Right atrium auricular region (tissue), 2 donors: ENCODE measurements at regions not wholly inside any gene's neighbourhood (a gene's known extent, or its start where the extent isn't known, plus 50 kb on each side); places are given as distances from the start of the nearest gene placed in this dataset.

Experiments
- DNase-seq: peaks from one replicate; pipeline ENCODE4 v3.0.0-alpha.2; 2019; ENCODE audit warnings: low spot score
- H3K27ac ChIP-seq, 2 donors: fragments of 200-600 bp; sonication (generic); 1 replicate in 1 of 2; 2 replicates in 1 of 2; pipeline ENCODE4 v1.5.1; 2016 to 2019
- H3K27me3 ChIP-seq, 2 donors: fragments of 200-600 bp; sonication (generic); one replicate each; pipeline versions ENCODE4 v1.5.1 to v1.6.0; 2017 to 2019
- H3K36me3 ChIP-seq: fragments of 200-600 bp; sonication (generic); one replicate; pipeline ENCODE4 v1.5.1; 2016
- H3K4me1 ChIP-seq, 2 donors: fragments of 200-600 bp; sonication (generic); one replicate each; pipeline versions ENCODE4 v1.5.1 to v1.6.0; 2017 to 2019
- H3K4me3 ChIP-seq, 2 donors: fragments of 200-600 bp; sonication (generic); 1 replicate in 1 of 2; 2 replicates in 1 of 2; pipeline ENCODE4 v1.5.1; 2017 to 2019; ENCODE audit warnings: mild to moderate bottlenecking in 1 of 2, moderate library complexity in 1 of 2
- H3K9me3 ChIP-seq, 2 donors: fragments of 200-600 bp; sonication (generic); one replicate each; pipeline ENCODE4 v1.5.1; 2019
- CTCF ChIP-seq, 2 donors: fragments of 200-600 bp; sonication (generic); IDR thresholded peaks; one replicate each; pipeline ENCODE4 v1.5.1; 2019; ENCODE audit warnings: antibody characterized with exemption in 2 of 2

- Histone ChIP-seq H3K9me3 (no peaks in the 10 kb centered on the region), H3K27ac (peak overlapping the region in 1 of 2 donors; percentile 28), H3K36me3 (no peaks in the 10 kb centered on the region), H3K27me3 (no peaks in the 10 kb centered on the region), H3K4me3 (no peak overlapping the region), H3K4me1 (peaks cover 0 to 20% of the 10 kb centered on the region in 2 donors)
- TF ChIP-seq CTCF (IDR thresholded peaks at IDR 0.05) = no peak
- no peak for DNase-seq
Measured at GRCh38 chr9:121582641-121583040, 68.8 kb upstream of the DAB2IP start.

- TF ChIP-seq CTCF (IDR thresholded peaks at IDR 0.05) = no peak
- Histone ChIP-seq H3K27me3 (no peaks in the 10 kb centered on the region), H3K9me3 (no peaks in the 10 kb centered on the region), H3K4me1 (peaks cover 0 to 16% of the 10 kb centered on the region in 2 donors), H3K4me3 (no peak overlapping the region), H3K27ac (peak overlapping the region in 1 of 2 donors; percentile 16), H3K36me3 (no peaks in the 10 kb centered on the region)
- DNase-seq = no peak
Measured at GRCh38 chr9:121584421-121584820, 67.0 kb upstream of the DAB2IP start.

GRCh38 chr9:121587863-121588262 is 63.6 kb upstream of the DAB2IP start:
- Histone ChIP-seq H3K4me1 (no peaks in the 10 kb centered on the region), H3K36me3 (no peaks in the 10 kb centered on the region), H3K27ac (no peak overlapping the region), H3K4me3 (no peak overlapping the region), H3K27me3 (no peaks in the 10 kb centered on the region), H3K9me3 (no peaks in the 10 kb centered on the region)
- no peak for TF ChIP-seq CTCF (IDR thresholded peaks at IDR 0.05)
- no peak for DNase-seq

GRCh38 chr9:121589986-121590385 is 61.4 kb upstream of the DAB2IP start:
- Histone ChIP-seq H3K9me3 (no peaks in the 10 kb centered on the region), H3K27me3 (no peaks in the 10 kb centered on the region), H3K4me3 (no peak overlapping the region), H3K27ac (no peak overlapping the region), H3K4me1 (no peaks in the 10 kb centered on the region), H3K36me3 (no peaks in the 10 kb centered on the region)
- TF ChIP-seq CTCF (IDR thresholded peaks at IDR 0.05) = no peak
- no peak for DNase-seq

GRCh38 chr9:121592265-121592664 is 59.2 kb upstream of the DAB2IP start:
- TF ChIP-seq CTCF (IDR thresholded peaks at IDR 0.05) = no peak
- Histone ChIP-seq H3K9me3 (no peaks in the 10 kb centered on the region), H3K36me3 (no peaks in the 10 kb centered on the region), H3K4me3 (no peak overlapping the region), H3K27me3 (no peaks in the 10 kb centered on the region), H3K27ac (no peak overlapping the region), H3K4me1 (no peaks in the 10 kb centered on the region)
- DNase-seq = no peak

GRCh38 chr9:121593066-121593465 is 58.4 kb upstream of the DAB2IP start:
- TF ChIP-seq CTCF (IDR thresholded peaks at IDR 0.05) = no peak
- DNase-seq = no peak

More at GRCh38 chr9:121593066-121593465, 58.4 kb upstream of the DAB2IP start:
- H3K4me1 ChIP-seq = no peaks in the 10 kb centered on the region
- H3K9me3 ChIP-seq = no peaks in the 10 kb centered on the region
- H3K27ac ChIP-seq = no peak overlapping the region
- no peaks in the 10 kb centered on the region for H3K27me3 ChIP-seq
- no peak overlapping the region for H3K4me3 ChIP-seq
- no peaks in the 10 kb centered on the region for H3K36me3 ChIP-seq
